ENCODE measurements at regions not wholly inside any gene's neighbourhood (a gene's known extent, or its start where the extent isn't known, plus 50 kb on each side); places are given as distances from the start of the nearest gene placed in this dataset.

DNA sequence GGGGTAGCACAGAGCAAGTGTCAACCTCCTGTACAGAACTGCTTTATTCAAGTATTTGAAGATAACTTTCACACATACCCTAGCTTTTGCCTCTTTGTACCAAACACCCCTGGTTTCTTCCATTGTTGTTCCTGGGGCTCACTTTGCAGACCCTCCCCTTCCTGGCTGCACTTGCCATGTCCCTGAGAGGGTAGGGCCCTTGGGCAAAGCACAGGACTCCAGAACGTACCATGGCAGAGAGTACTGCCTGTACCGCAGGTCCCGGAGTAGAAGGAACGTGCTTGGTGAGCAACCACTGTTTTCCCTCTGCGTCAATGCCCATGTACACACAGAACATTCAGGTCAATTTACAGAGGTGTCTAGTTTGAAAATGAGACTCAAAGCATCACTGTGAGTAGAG is 290.4 kb downstream of the EN1 start:
- no peaks in the 10 kb centered on the region for H3K36me3 ChIP-seq (ENCODE audit: insufficient read depth, low read length)
- no peak overlapping the region for H3K9ac ChIP-seq (ENCODE audit: low read length)
- no peak overlapping the region for H3K27ac ChIP-seq (ENCODE audit: low read depth, low read length, poor library complexity, severe bottlenecking)
- H3F3A ChIP-seq (ENCODE audit: insufficient read depth, low read length), result no peaks in the 10 kb centered on the region
- H3K9me3 ChIP-seq (ENCODE audit: low read length), result no peaks in the 10 kb centered on the region
- no peaks in the 10 kb centered on the region for H3K79me2 ChIP-seq (ENCODE audit: insufficient read depth, low read length)
- H2AFZ ChIP-seq (ENCODE audit: low read length), result no peak overlapping the region
- H3K9me2 ChIP-seq (ENCODE audit: low read depth, low read length), result no peaks in the 10 kb centered on the region
- no peaks in the 10 kb centered on the region for H3K27me3 ChIP-seq (ENCODE audit: insufficient read depth, low read length)
- no peaks in the 10 kb centered on the region for H4K20me1 ChIP-seq (ENCODE audit: insufficient read depth, low read length)
- no peak for TF ChIP-seq EZH2 (IDR thresholded peaks at IDR 0.05; ENCODE audit: borderline replicate concordance, low read length)
- TF ChIP-seq, protein P1, sequence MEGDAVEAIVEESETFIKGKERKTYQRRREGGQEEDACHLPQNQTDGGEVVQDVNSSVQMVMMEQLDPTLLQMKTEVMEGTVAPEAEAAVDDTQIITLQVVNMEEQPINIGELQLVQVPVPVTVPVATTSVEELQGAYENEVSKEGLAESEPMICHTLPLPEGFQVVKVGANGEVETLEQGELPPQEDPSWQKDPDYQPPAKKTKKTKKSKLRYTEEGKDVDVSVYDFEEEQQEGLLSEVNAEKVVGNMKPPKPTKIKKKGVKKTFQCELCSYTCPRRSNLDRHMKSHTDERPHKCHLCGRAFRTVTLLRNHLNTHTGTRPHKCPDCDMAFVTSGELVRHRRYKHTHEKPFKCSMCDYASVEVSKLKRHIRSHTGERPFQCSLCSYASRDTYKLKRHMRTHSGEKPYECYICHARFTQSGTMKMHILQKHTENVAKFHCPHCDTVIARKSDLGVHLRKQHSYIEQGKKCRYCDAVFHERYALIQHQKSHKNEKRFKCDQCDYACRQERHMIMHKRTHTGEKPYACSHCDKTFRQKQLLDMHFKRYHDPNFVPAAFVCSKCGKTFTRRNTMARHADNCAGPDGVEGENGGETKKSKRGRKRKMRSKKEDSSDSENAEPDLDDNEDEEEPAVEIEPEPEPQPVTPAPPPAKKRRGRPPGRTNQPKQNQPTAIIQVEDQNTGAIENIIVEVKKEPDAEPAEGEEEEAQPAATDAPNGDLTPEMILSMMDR (IDR thresholded peaks at IDR 0.05; ENCODE audit: low read length), result no peak
- H3K4me2 ChIP-seq (ENCODE audit: low read length), result no peak overlapping the region
- no peaks in the 10 kb centered on the region for H3K4me1 ChIP-seq (ENCODE audit: insufficient read depth, low read length, severe bottlenecking)
- no peak overlapping the region for H3K4me3 ChIP-seq (ENCODE audit: low read depth, low read length, poor library complexity, severe bottlenecking)

DNA sequence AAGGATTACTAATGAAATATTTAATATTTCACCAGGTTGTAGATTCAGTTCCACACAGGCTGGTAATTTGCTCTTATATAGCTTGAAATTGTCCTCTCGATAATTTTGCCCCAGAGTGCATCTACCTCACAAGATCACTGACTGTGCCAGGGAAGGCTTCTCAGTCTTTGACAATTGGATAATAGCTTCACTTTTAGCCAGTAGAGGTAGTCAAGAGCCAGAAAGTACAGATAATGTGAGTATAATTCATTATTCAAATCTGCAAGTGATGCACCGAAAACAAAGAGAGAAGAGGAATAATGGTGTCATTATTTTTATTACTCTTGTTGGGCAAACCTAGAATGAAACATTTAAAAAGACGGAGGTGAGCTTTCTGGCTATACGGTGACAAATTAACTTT is 292.8 kb downstream of the EN1 start:
- Histone ChIP-seq H3K36me3 (ENCODE audit: insufficient read depth, low read length) (no peaks in the 10 kb centered on the region), H3F3A (ENCODE audit: insufficient read depth, low read length) (no peaks in the 10 kb centered on the region), H3K4me3 (ENCODE audit: low read depth, low read length, poor library complexity, severe bottlenecking) (no peak overlapping the region), H2AFZ (ENCODE audit: low read length) (no peak overlapping the region), H3K4me2 (ENCODE audit: low read length) (no peak overlapping the region), H3K4me1 (ENCODE audit: insufficient read depth, low read length, severe bottlenecking) (no peaks in the 10 kb centered on the region), H3K9ac (ENCODE audit: low read length) (no peak overlapping the region), H3K9me2 (ENCODE audit: low read depth, low read length) (no peaks in the 10 kb centered on the region), H3K27me3 (ENCODE audit: insufficient read depth, low read length) (no peaks in the 10 kb centered on the region), H3K27ac (ENCODE audit: low read depth, low read length, poor library complexity, severe bottlenecking) (no peak overlapping the region), H3K79me2 (ENCODE audit: insufficient read depth, low read length) (no peaks in the 10 kb centered on the region), H3K9me3 (ENCODE audit: low read length) (no peaks in the 10 kb centered on the region), H4K20me1 (ENCODE audit: insufficient read depth, low read length) (no peaks in the 10 kb centered on the region)
- TF ChIP-seq EZH2 (IDR thresholded peaks at IDR 0.05; ENCODE audit: borderline replicate concordance, low read length), result no peak
- TF ChIP-seq, protein P1 (IDR thresholded peaks at IDR 0.05; ENCODE audit: low read length), result no peak

DNA sequence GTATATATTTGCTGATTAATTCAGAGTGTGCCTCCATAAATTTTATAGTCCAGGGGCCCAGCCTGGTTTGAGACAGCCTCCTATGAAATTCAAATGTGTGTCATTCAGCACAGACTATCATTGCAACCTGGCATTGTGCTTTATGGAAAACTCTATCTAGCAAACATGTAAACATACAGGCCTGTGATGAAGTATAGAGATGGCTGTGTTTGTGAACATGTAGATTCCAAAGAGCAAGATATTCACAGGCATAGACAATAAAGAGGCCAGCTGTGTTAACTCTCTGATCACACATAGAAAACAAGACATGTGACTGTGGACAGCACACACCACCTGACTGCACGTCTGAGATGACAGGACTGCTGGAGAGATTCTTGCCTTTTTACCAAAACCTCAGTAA is 297.9 kb downstream of the EN1 start:
- H3K27me3 ChIP-seq (ENCODE audit: insufficient read depth, low read length), result no peaks in the 10 kb centered on the region
- H3K9ac ChIP-seq (ENCODE audit: low read length), result no peak overlapping the region
- no peaks in the 10 kb centered on the region for H4K20me1 ChIP-seq (ENCODE audit: insufficient read depth, low read length)
- no peaks in the 10 kb centered on the region for H3K9me3 ChIP-seq (ENCODE audit: low read length)
- no peak overlapping the region for H3K4me3 ChIP-seq (ENCODE audit: low read depth, low read length, poor library complexity, severe bottlenecking)
- no peaks in the 10 kb centered on the region for H3K79me2 ChIP-seq (ENCODE audit: insufficient read depth, low read length)
- no peaks in the 10 kb centered on the region for H3F3A ChIP-seq (ENCODE audit: insufficient read depth, low read length)
- no peak overlapping the region for H3K27ac ChIP-seq (ENCODE audit: low read depth, low read length, poor library complexity, severe bottlenecking)
- H3K4me2 ChIP-seq (ENCODE audit: low read length), result no peak overlapping the region
- H3K4me1 ChIP-seq (ENCODE audit: insufficient read depth, low read length, severe bottlenecking), result no peaks in the 10 kb centered on the region
- no peak for TF ChIP-seq EZH2 (IDR thresholded peaks at IDR 0.05; ENCODE audit: borderline replicate concordance, low read length)
- TF ChIP-seq, protein P1 (IDR thresholded peaks at IDR 0.05; ENCODE audit: low read length), result no peak
- no peak overlapping the region for H2AFZ ChIP-seq (ENCODE audit: low read length)
- no peaks in the 10 kb centered on the region for H3K36me3 ChIP-seq (ENCODE audit: insufficient read depth, low read length)
- no peaks in the 10 kb centered on the region for H3K9me2 ChIP-seq (ENCODE audit: low read depth, low read length)
